GM19328 (cell line): ENCODE measurements at regions not wholly inside any gene's neighbourhood (a gene's known extent, or its start where the extent isn't known, plus 50 kb on each side); places are given as distances from the start of the nearest gene placed in this dataset.

Experiments used
- ATAC-seq: cut with Tn5 transposase; IDR thresholded peaks from one replicate; pipeline ENCODE4 v1.9.1; 2021; ENCODE audit warnings: mild to moderate bottlenecking, moderate library complexity; ENCODE audit not compliant: unreplicated experiment

DNA sequence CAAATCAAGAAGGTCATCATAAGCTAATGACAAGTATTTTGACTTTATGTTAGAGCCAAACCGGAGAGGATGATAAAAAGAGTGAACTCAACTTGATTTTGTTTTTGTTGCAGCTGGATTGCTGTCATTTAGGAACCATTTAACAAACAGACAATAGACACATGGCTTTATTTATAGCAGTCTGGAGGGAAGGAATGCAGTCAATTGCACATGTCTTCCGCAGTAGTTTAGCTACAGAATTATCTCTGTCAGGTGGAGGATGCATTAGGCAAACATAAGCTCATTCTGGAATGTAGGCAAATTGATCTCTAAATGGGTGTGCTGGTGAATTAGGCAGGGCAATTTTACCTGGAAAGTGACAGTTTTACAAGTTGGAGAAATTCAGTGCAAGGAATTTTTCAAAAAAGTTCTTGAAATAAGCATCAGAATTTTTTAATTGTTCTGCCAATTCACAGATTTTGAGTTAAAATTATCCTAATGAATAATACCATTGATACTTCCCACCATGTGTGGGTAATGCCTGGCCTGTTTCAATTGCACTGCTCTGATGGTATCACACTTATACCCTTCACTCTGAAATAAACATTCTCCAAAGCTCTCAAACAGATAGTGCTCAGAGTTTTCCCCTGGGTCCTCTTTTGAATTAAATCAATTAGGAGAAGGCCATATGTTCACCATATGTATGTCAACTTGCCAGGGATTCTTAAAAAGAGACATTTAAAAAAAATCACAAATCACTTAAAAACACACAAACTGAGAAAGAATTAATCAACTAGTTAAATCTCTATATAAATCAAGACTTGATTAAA lies 318.3 kb downstream of the NDFIP2 start:
- no peak for ATAC-seq

- ATAC-seq: no peak
Observed at GRCh38 chr13:79796136-79796535, 315.2 kb downstream of the NDFIP2 start.

DNA sequence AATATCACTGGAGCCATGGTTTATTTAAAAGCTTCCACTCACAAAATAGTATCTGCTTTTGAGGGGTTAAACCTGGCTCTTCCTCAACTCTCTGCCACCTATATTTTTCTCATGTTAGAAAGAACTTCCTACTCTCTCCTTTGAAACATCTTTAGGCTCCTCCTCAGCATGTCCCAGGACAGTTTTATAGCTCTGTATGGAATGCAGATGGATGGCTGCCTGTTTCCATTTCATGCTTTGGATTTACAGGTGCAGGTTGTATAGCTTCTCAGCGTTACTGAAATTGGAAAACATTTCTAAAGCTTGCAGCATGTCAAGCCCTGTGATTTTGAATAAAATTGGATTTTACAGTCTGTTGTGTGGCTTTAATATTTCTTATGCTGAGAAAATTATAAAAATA lies 314.0 kb downstream of the NDFIP2 start:
- no peak for ATAC-seq

DNA sequence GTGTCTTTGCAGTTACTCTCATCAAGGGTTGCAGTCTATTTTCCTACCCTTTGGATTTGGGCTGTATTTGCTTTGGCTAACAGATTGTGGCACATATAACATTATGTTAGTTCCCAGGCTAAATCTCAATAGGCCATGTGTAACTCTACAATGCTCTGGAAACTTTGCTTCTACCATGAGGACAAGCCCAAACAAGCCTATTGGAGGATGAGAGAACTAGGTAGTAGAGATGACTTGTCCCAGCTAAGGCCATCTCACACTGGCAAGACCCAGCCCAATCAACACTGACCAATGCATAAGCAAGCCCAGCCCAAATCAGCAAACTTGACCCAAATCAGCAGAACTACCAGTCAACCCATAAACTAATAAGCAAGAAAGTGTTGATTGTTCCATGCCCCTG lies 311.8 kb downstream of the NDFIP2 start:
- no peak for ATAC-seq

GRCh38 chr13:79791471-79792042 lies 310.6 kb downstream of the NDFIP2 start:
- ATAC-seq: no peak

DNA sequence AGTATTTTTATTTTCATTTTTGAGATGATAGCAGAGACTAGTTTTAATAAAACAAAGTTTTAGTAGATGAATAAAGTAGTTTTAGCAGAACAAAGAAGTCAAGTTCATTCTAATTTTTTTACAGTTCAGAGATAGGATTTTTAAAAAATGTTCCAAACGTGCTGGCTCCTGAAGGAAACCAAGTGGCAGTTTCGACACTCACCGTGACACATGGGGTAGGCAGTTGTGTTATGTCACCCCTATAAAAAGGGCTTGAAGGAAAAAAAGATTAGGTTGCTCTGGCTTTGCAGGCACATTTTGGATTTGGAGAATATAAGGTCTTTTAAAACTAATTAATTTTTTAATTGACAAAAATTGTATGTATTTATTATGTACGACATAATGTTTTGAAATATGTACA lies 305.2 kb downstream of the NDFIP2 start:
- ATAC-seq: no peak

- no peak for ATAC-seq
Observed at GRCh38 chr13:79782541-79783205, 301.7 kb downstream of the NDFIP2 start.

- no peak for ATAC-seq
Observed at GRCh38 chr13:79781829-79782540, 301.0 kb downstream of the NDFIP2 start.

GRCh38 chr13:79780240-79780639 lies 299.3 kb downstream of the NDFIP2 start:
- ATAC-seq: no peak

DNA sequence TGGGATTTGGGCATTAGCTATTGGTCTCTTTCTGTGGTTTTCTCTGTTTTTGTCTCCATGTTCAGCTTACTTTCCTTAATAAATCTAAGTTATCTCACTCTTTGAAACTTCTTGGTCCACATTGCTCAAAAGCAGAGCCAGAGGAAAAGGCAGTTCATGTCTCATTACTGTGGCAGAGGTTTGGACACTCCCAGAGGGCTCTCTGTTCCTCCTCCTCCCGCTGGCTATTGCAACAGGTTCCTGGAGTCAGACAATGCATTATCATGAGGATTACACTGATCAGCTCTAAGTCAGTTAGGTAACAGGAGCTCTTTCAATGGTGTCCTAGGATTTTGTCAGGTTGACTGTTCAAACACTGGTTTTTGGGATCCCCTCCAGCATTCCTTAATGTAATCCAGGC lies 298.8 kb downstream of the NDFIP2 start:
- no peak for ATAC-seq

DNA sequence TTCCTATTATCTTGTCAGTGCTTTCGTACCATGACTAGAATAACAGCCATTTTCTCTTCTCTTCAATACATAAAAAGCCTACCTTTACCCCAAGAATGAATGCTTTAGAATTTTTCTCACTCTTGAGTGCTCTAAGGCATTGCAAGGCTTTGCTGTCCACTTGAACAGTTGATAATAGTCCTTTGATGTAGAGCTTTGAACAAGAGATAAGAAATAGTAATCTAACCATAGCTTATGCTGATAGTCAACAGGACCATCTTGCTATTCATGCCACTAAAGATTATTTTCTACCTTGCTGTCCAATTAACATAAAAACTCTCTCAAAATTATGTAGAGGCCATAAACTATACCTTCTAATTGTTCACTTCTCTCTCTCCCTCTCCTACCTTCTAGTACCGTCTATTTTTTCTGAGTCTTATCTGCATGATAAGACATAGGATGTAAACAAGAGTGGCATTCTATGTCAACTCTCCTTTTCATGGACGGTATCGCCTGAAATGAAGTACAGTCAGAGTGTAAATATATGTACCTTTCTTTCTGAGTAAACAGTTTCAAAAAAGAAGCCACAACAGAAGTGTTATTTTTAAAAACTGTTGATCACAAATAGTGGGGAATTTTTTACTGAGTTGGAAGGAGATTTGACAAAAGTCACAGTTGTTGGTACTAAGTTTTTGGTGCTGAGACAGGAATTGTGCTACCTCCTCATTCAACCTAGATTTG lies 297.9 kb downstream of the NDFIP2 start:
- no peak for ATAC-seq

DNA sequence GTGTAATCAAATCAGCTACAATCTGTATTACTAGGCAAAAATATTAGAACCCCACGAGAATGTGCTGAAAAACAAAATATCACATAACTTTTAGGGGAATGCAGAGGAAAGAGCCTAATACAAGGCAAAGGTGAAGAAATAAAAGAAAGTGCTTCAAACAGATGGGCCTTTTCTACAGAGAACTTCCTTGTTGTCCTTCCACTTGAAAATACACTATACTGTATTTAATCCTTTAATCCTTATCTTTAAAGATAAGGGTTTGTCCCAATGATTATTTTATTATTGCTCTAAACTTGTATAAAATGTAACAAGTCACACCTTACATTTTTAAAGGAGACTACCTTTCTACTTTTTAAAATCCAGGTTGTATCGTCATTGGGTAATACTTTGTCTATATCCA lies 296.5 kb downstream of the NDFIP2 start:
- no peak for ATAC-seq

DNA sequence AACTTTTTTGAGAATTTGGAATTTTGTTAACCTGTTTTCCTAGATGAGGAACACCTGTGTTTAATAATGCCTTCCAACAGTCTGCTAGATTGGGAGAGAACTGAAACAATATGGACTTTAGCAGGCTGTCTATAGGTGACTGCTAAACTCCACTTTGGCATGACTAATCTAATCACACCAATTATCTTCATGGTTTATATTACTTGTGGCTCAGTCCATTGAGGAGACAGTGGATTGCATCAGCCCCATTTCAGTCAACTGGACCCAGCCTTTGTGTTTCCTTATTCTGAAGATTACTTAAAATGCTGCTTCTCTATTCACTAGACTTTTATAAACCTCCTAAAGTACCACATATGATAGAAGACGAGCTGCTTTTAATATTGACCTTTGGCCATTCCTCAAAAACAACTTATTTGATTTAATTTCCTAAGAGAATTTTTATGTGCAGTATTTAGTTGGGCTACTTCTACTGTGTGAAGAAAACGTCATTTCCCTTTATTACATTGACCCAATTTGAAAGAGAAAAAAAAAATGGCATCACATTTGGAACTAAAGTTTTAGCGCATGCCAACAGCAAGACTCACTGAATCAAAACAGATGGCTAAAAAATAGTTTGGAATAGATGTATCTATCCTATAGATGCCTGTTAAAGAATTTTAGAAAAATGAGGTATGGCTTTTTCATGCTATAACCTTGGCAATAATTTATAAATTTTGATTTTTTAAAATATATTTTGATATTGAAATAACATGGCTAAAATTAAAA lies 295.8 kb downstream of the NDFIP2 start:
- ATAC-seq: no peak

- ATAC-seq: no peak
Observed at GRCh38 chr13:79775830-79776229, 294.9 kb downstream of the NDFIP2 start.

DNA sequence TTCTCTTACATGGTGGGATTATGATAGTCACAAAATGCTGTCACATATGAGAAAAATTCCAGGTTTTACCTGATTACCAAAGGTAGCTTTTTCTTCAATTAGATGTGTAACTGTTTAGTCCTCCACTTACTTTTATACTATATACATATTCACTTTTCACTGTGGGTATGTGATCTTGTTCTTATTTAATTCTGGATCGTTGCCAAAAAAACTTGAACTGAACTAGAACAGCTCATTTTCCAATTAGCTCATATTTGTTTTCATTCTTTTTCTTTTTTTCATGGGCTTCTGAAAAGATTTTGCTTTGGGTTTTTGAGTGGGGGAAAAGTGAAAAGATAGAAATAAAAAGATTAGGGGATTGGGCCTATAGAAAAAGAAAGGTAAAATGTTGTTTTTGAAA lies 291.9 kb downstream of the NDFIP2 start:
- ATAC-seq: no peak

DNA sequence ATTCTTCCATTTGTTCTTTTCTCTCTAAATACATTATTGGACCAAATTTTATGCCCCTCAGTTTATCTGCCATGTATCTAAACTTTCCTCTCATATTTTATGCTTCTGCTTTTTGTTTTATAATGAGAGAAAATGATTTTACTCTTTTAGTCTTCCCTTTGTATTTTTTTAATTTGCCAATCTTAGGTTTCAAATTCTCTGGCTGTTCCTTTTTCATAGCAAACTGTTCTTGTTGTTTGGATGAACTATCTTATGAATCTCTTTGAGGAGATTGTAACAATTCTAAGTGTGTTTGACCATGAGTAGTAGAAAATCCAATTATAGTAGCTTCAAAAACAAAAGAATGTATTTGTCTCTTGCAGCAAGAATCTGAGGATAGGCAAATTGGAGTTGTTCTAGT lies 290.5 kb downstream of the NDFIP2 start:
- ATAC-seq: no peak

DNA sequence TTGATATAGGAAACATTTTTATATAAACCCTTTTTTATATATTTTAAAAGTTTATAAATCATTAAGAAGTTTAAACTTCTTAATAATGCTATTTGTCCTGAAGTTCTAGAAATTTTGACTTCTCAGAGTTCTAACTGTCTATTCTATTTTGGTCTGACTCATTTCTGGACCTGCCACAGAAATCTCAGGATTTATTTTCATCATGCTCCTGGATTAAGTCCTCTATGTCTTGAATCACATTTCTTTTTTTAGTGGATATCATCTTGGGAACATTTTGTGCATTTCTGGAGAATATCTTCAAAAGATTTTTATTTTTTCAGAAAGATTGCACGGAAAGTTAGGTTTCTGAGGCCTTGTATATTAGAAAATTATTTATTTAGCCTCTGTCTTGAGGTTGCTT lies 289.1 kb downstream of the NDFIP2 start:
- ATAC-seq: no peak

DNA sequence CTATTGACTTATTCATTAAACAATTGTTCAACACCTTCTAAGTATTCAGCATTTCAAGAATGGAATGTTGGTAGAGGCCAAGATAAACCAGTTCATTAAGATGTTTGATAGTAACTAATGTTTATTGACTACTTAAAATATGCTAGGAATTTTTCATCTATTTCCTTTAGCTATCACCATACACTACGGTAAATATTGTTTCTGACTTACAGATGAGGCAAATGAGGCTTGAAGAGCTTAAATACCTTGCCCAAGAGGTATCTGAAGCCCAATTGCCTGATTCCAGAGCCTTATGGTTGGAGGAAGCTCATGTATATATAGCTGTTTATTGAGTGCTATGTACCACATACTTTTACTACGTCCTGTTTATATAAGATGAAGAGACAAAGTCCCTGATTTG lies 286.2 kb downstream of the NDFIP2 start:
- no peak for ATAC-seq

- ATAC-seq: no peak
Observed at GRCh38 chr13:79765331-79765730, 284.4 kb downstream of the NDFIP2 start.

GRCh38 chr13:79749984-79750551 lies 269.1 kb downstream of the NDFIP2 start:
- ATAC-seq: no peak
